GM06990 (cell line): ENCODE measurements at regions not wholly inside any gene's neighbourhood (a gene's known extent, or its start where the extent isn't known, plus 50 kb on each side); places are given as distances from the start of the nearest gene placed in this dataset.

Experiments
- DNase-seq: peaks from one replicate; pipeline ENCODE4 v3.0.0-alpha.2; 2011; ENCODE audit not compliant: insufficient read length; ENCODE audit errors: extremely low read depth
- H3K27me3 ChIP-seq: replicated peaks from 2 replicates; pipeline ENCODE4 v1.6.0; 2011; ENCODE audit warnings: low read length; ENCODE audit not compliant: control insufficient read depth, insufficient read depth
- H3K36me3 ChIP-seq: 2 replicates; pipeline ENCODE4 v1.5.1; 2011; ENCODE audit warnings: low read length; ENCODE audit not compliant: control insufficient read depth, insufficient read depth
- H3K4me3 ChIP-seq: replicated peaks from 2 replicates; pipeline ENCODE4 v1.5.1; 2011; ENCODE audit warnings: low read depth, mild to moderate bottlenecking, control low read depth, low read length
- TF ChIP-seq, protein P1 (sequence below): IDR thresholded peaks from 2 replicates; pipeline ENCODE4 v1.5.1; 2011; ENCODE audit warnings: low read length, control low read depth, mild to moderate bottlenecking, inconsistent platforms; ENCODE audit not compliant: insufficient read depth, poor library complexity, severe bottlenecking

DNA sequence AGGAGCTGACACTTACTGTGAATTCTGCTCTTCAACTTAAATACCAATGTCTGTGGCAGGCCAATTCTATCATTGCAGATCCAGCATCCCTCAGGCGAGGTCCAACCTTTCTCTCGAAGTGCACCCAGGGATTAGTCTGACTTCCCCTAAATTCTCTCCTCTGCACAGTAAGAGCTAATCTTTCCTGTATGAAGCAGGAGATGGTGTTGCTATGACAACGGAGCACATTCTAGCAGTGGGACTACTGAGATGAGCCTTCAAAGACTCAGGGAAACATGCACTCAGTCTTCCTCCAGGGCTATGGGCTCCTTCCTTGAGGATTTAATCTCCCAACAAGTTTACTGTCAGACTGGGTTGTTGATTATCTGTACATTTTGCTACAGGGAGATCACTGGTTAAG, 176.3 kb downstream of the NOL4 start:
- H3K4me3 ChIP-seq, result no peak overlapping the region
- no peak for DNase-seq
- no peaks in the 10 kb centered on the region for H3K27me3 ChIP-seq
- TF ChIP-seq, protein P1, sequence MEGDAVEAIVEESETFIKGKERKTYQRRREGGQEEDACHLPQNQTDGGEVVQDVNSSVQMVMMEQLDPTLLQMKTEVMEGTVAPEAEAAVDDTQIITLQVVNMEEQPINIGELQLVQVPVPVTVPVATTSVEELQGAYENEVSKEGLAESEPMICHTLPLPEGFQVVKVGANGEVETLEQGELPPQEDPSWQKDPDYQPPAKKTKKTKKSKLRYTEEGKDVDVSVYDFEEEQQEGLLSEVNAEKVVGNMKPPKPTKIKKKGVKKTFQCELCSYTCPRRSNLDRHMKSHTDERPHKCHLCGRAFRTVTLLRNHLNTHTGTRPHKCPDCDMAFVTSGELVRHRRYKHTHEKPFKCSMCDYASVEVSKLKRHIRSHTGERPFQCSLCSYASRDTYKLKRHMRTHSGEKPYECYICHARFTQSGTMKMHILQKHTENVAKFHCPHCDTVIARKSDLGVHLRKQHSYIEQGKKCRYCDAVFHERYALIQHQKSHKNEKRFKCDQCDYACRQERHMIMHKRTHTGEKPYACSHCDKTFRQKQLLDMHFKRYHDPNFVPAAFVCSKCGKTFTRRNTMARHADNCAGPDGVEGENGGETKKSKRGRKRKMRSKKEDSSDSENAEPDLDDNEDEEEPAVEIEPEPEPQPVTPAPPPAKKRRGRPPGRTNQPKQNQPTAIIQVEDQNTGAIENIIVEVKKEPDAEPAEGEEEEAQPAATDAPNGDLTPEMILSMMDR, result no peak
- H3K36me3 ChIP-seq, result no peaks in the 10 kb centered on the region

DNA sequence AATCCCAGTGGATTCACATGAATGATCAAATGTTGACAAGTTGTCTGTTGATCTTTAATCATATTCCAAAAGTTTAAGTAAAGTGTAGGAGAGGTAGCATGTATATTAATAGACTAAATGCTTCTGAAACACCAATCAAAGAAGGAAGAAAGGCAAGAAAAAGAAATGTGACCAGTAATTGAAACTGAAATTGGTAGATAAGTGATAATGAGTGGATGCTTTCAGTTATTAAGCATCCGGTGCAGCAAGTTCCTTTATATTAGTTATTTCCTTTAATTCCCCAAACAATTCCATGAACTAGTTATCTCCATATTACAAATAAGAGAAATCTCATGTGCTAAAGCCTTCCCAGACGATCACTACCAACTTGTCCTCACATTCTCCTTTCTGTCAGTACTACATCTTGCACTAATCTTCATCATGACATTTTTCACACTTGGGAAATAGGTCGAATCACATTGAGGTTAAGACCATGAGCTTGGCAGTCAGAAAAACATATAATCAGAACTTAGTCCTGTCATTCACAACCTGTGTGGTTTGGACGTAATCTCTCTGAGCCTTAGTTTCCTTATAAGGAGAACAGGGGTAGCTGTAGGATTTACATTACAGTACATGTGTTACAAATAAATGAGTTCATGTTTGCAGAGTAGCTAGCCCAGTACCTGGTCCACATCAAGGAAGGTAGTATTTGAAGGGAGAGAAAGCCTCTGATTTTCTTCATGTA, 182.1 kb downstream of the NOL4 start:
- no peak overlapping the region for H3K4me3 ChIP-seq
- H3K27me3 ChIP-seq, result no peaks in the 10 kb centered on the region
- DNase-seq, result no peak
- TF ChIP-seq, protein P1, result no peak
- no peaks in the 10 kb centered on the region for H3K36me3 ChIP-seq

DNA sequence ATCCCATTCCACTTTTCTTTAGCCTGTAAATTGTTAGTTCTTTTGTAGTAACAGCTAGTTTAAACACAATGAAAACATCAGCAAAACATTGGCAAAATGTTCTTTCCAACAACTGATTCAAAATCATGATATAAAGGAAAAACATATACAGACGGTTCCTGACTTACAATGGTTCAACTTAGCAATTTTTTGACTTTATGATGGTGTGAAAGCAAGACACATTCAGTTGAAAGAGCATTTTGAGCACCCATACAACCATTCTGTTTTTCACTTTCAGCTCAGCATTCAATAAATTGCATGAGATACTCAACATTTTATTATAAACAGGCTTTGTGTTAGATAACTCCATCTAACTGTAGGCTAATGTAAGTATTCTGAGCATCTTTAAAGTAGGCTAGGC, 185.1 kb downstream of the NOL4 start:
- Histone ChIP-seq H3K27me3 (no peaks in the 10 kb centered on the region), H3K4me3 (no peak overlapping the region), H3K36me3 (no peaks in the 10 kb centered on the region)
- TF ChIP-seq, protein P1, result no peak
- no peak for DNase-seq

DNA sequence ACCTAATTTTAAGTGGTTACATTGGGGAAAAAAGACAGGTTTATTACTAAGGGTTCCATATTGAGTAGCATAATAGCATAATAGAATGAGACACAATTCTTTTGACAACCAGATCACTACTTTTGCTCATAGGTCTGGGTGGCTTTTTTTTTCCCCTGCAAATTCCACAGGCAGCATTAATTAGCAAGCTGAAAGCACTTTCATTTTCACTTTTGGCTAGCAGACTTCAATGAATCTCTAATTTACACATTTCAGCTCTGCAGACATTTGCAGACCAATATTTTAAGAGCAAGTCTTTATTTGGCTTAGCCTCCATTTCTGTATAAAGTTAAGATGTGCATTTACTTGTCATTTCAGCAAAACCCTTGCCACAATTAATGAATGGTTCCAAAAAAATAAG, 185.5 kb downstream of the NOL4 start:
- TF ChIP-seq, protein P1, result no peak
- DNase-seq, result no peak
- Histone ChIP-seq H3K4me3 (no peak overlapping the region), H3K36me3 (no peaks in the 10 kb centered on the region), H3K27me3 (no peaks in the 10 kb centered on the region)

DNA sequence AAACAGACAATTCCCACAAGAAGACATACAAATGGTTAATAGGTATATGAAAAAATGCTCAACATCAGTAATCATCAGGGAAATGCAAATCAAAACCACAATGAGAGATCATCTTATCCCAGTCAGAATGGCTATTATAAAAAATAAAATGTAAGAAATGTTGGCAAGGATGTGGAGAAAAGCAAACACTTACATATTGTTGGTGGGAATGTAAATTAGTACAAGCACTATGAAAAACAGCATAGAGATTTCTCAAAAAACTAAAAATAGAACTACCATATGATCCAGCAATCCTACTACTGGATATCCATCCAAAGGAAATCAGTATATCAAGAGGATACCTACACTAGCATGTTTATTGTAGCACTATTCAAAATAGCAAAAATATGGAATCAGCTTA, 186.6 kb downstream of the NOL4 start:
- TF ChIP-seq, protein P1, result no peak
- H3K36me3 ChIP-seq, result no peaks in the 10 kb centered on the region
- no peak for DNase-seq

DNA sequence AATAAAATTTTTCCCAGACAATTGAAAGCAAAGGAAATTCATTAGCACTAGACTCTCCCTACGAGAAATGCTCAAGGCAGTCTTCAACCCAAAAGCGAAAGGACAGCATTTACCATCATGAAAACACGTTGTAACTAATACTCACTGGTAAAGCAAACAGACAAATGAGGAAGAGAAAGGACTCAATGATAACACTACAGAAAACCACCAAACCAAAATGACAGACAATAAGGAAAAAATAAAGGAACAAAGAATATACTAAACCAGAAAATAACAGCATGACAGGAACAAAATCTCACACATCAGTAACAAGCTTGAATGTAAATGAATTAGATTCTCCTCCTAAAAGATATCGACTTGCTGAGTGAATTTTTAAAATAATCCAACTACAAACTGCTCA, 190.7 kb downstream of the NOL4 start:
- TF ChIP-seq, protein P1, result no peak
- Histone ChIP-seq H3K27me3 (no peaks in the 10 kb centered on the region), H3K36me3 (no peaks in the 10 kb centered on the region), H3K4me3 (no peak overlapping the region)
- DNase-seq, result no peak

More for the DNA sequence above, 186.6 kb downstream of the NOL4 start:
- no peaks in the 10 kb centered on the region for H3K27me3 ChIP-seq
- no peak overlapping the region for H3K4me3 ChIP-seq
